ENCODE measurements at regions not wholly inside any gene's neighbourhood (a gene's known extent, or its start where the extent isn't known, plus 50 kb on each side); places are given as distances from the start of the nearest gene placed in this dataset.
A peak's percentile ranks its signal among the peaks of the same experiment; 100 is the strongest.

GRCh38 chr9:32067261-32067660 lies 317.2 kb upstream of the ACO1 start:
- intact Hi-C loops (cut with DNase I): no loop called here
- WGBS, 2 donors: 49 to 92% methylated on average over 1 of the region's 1 CpG
- Histone ChIP-seq H3K9me3 (peaks cover 0 to 9% (median 0%) of the 10 kb centered on the region in 11 donors), H3K27ac (no peak overlapping the region), H3K4me3 (no peak overlapping the region), H3K4me1 (no peaks in the 10 kb centered on the region), H3K27me3 (no peaks in the 10 kb centered on the region), H3K36me3 (no peaks in the 10 kb centered on the region)
- TF ChIP-seq CTCF (IDR thresholded peaks at IDR 0.05): no peak
- DNase-seq (no peak), ATAC-seq (no peak)

GRCh38 chr9:32069169-32069813 lies 315.2 kb upstream of the ACO1 start:
- intact Hi-C loops (cut with DNase I): no loop called here
- no peak for ATAC-seq
- no peak for DNase-seq
- peak in 2 of 9 donors; percentile 11 to 30 for TF ChIP-seq CTCF (IDR thresholded peaks at IDR 0.05)
- H3K36me3 ChIP-seq: no peaks in the 10 kb centered on the region
- H3K9me3 ChIP-seq: peaks cover 0 to 3% (median 0%) of the 10 kb centered on the region in 11 donors
- H3K27ac ChIP-seq: no peak overlapping the region
- H3K27me3 ChIP-seq: no peaks in the 10 kb centered on the region
- no peak overlapping the region for H3K4me3 ChIP-seq
- 50 to 72% methylated on average over 9 of the region's 9 CpGs for WGBS, 2 donors
- no peaks in the 10 kb centered on the region for H3K4me1 ChIP-seq

GRCh38 chr9:32069969-32070368 lies 314.5 kb upstream of the ACO1 start:
- Histone ChIP-seq H3K9me3 (peaks cover 0 to 4% (median 0%) of the 10 kb centered on the region in 11 donors), H3K27ac (no peak overlapping the region), H3K36me3 (no peaks in the 10 kb centered on the region), H3K4me3 (no peak overlapping the region), H3K4me1 (no peaks in the 10 kb centered on the region), H3K27me3 (no peaks in the 10 kb centered on the region)
- intact Hi-C loops (cut with DNase I): no loop called here
- no peak for TF ChIP-seq CTCF (IDR thresholded peaks at IDR 0.05)
- no peak for ATAC-seq
- 87 to 92% methylated on average over 5 of the region's 5 CpGs for WGBS, 2 donors
- no peak for DNase-seq

- no peak for TF ChIP-seq CTCF (IDR thresholded peaks at IDR 0.05)
- ATAC-seq (no peak), DNase-seq (no peak)
- Histone ChIP-seq H3K27me3 (no peaks in the 10 kb centered on the region), H3K4me3 (no peak overlapping the region), H3K36me3 (no peaks in the 10 kb centered on the region), H3K27ac (no peak overlapping the region), H3K4me1 (no peaks in the 10 kb centered on the region), H3K9me3 (peaks cover 0 to 4% (median 0%) of the 10 kb centered on the region in 11 donors)
- intact Hi-C loops (cut with DNase I): no loop called here
- WGBS, 2 donors: 55 to 75% methylated on average over 2 of the region's 2 CpGs
These were observed 311.9 kb upstream of the ACO1 start for GRCh38 chr9:32072570-32072969.
